ENCODE measurements at regions not wholly inside any gene's neighbourhood (a gene's known extent, or its start where the extent isn't known, plus 50 kb on each side); places are given as distances from the start of the nearest gene placed in this dataset.
"Not testable (repeated sequence)": the region's sequence is repeated elsewhere in the genome, so short reads cannot be mapped to it uniquely, and the experiment has no call there.

DNA sequence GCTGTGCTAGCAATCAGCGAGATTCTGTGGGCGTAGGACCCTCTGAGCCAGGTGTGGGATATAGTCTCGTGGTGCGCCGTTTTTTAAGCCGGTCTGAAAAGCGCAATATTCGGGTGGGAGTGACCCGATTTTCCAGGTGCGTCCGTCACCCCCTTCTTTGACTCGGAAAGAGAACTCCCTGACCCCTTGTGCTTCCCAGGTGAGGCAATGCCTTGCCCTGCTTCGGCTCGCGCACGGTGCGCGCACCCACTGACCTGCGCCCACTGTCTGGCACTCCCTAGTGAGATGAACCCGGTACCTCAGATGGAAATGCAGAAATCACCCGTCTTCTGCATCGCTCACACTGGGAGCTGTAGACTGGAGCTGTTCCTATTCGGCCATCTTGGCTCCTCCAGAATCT lies 56.1 kb upstream of the H2AZ1 start:
- not testable (repeated sequence) for TF ChIP-seq EZH2 (IDR thresholded peaks at IDR 0.05; ENCODE audit: low read depth)
- TF ChIP-seq, protein P1, sequence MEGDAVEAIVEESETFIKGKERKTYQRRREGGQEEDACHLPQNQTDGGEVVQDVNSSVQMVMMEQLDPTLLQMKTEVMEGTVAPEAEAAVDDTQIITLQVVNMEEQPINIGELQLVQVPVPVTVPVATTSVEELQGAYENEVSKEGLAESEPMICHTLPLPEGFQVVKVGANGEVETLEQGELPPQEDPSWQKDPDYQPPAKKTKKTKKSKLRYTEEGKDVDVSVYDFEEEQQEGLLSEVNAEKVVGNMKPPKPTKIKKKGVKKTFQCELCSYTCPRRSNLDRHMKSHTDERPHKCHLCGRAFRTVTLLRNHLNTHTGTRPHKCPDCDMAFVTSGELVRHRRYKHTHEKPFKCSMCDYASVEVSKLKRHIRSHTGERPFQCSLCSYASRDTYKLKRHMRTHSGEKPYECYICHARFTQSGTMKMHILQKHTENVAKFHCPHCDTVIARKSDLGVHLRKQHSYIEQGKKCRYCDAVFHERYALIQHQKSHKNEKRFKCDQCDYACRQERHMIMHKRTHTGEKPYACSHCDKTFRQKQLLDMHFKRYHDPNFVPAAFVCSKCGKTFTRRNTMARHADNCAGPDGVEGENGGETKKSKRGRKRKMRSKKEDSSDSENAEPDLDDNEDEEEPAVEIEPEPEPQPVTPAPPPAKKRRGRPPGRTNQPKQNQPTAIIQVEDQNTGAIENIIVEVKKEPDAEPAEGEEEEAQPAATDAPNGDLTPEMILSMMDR (conservative IDR thresholded peaks at IDR 0.05) = not testable (repeated sequence)
